Fibroblast of lung (primary cell): ENCODE measurements at regions not wholly inside any gene's neighbourhood (a gene's known extent, or its start where the extent isn't known, plus 50 kb on each side); places are given as distances from the start of the nearest gene placed in this dataset.

Experiments
- CTCF ChIP-seq, 2 donors: IDR thresholded peaks in 1 of 2; conservative IDR thresholded peaks in 1 of 2; 1 replicate in 1 of 2; 2 replicates in 1 of 2; pipeline ENCODE4 v1.5.1; 2011 to 2012; ENCODE audit warnings: low read length in 2 of 2, control low read depth in 1 of 2, inconsistent platforms in 1 of 2, low read depth in 1 of 2, mild to moderate bottlenecking in 1 of 2
- EZH2 ChIP-seq: IDR thresholded peaks from 2 replicates; pipeline ENCODE4 v1.5.1; 2012; ENCODE audit warnings: low read length, control low read depth, mild to moderate bottlenecking; ENCODE audit errors: missing control alignments

- no peak for TF ChIP-seq CTCF (conservative IDR thresholded peaks at IDR 0.05 in 1 of 2, IDR thresholded peaks at IDR 0.05 in 1 of 2; ENCODE audit: low read depth in 1 of 2, low read length in 2 of 2)
- TF ChIP-seq EZH2: no peak
Measured at GRCh38 chr13:109954441-109954840, 168.1 kb upstream of the IRS2 start.
